GM23338 (cell line): ENCODE measurements at regions not wholly inside any gene's neighbourhood (a gene's known extent, or its start where the extent isn't known, plus 50 kb on each side); places are given as distances from the start of the nearest gene placed in this dataset.

Source experiments
- CREB1 ChIP-seq: fragments of 250-450 bp; sonication (Bioruptor Pico); IDR thresholded peaks from 2 replicates; pipeline ENCODE4 v1.5.0; 2020; ENCODE audit warnings: low read depth, mild to moderate bottlenecking, moderate library complexity
- CTCF ChIP-seq, 2 experiments: fragments of 200-600 bp in 1 of 2; sonication (generic) in 1 of 2; conservative IDR thresholded peaks; 2 replicates each; pipeline versions ENCODE4 v1.5.1 to v1.6.1; 2016 to 2017; ENCODE audit warnings: antibody characterized with exemption in 2 of 2, low read depth in 2 of 2, mild to moderate bottlenecking in 2 of 2, moderate library complexity in 1 of 2
- EZH2 ChIP-seq: fragments of 200-600 bp; sonication (generic); IDR thresholded peaks from one replicate; pipeline ENCODE4 v1.8.0; 2017; ENCODE audit warnings: antibody characterized with exemption, mild to moderate bottlenecking, low read depth; ENCODE audit not compliant: unreplicated experiment
- EZH2phosphoT487 ChIP-seq: fragments of 200-600 bp; sonication (generic); IDR thresholded peaks from one replicate; pipeline ENCODE4 v1.8.1; 2018; ENCODE audit warnings: antibody characterized with exemption; ENCODE audit not compliant: unreplicated experiment
- JUNB ChIP-seq: IDR thresholded peaks from one replicate; pipeline ENCODE4 v1.6.1; 2016; ENCODE audit warnings: antibody characterized with exemption; ENCODE audit not compliant: unreplicated experiment
- POLR2AphosphoS5 ChIP-seq: IDR thresholded peaks from 2 replicates; pipeline ENCODE4 v1.6.1; 2016; ENCODE audit warnings: antibody characterized with exemption, low read depth
- ZNF331 ChIP-seq: fragments of 250-450 bp; sonication (Bioruptor Pico); IDR thresholded peaks from 2 replicates; pipeline ENCODE4 v1.5.0; 2020; ENCODE audit warnings: low read depth, mild to moderate bottlenecking, moderate library complexity
- ZNF462 ChIP-seq: fragments of 250-450 bp; sonication (Bioruptor Pico); IDR thresholded peaks from 2 replicates; pipeline ENCODE4 v1.5.0; 2020; ENCODE audit warnings: mild to moderate bottlenecking, moderate library complexity
- TF ChIP-seq, protein P1 (sequence below): IDR thresholded peaks from one replicate; pipeline ENCODE4 v1.6.1; 2018; ENCODE audit warnings: antibody characterized with exemption; ENCODE audit not compliant: unreplicated experiment
- TF ChIP-seq, protein P2 (sequence below): IDR thresholded peaks from 2 replicates; pipeline ENCODE4 v1.6.1; 2016; ENCODE audit warnings: antibody characterized with exemption

DNA sequence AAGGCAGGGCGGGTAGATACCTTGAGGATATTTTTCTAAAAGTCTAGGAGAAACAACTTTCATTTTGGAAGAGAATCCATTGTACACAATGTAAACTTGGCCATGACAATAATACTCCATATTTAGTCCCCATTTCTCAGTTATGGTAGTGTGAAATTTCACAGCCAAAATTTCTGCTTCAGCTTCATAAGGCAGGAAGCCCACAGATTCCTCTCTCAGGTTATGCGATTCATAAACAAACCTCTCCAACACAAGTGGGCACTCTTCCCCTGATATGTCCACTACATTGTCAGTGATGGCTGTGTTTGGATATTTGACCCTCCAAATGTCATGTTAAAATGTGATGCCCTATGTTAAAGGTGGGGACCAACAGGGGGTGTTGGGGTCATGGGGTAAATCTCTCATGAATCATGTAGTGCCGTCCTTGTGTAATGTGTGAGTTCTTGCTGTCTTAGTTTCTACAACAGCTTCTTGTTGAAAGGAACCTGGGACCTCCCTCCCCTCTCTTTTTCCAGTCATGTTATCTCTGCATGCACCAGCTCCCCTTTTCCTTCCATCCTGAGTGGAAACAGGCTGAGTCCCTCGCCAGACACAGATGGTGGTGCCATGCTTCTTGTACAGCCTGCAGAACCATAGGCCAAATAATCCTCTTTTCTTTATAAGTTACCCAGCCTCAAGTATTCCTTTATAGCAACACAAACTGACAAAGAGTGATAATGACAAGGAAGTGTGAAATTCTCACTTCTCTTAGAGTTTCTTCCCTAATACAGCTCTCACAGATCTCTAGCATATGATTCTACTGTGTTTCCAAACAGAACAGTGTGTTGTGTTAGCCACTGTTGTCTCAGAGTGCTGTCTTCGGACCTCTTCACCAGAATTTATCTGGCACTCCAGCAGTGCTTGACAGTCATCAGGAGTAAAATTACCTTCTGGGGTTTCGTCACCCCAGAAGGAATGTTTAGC lies 598.4 kb upstream of the GNPDA2 start:
- TF ChIP-seq EZH2phosphoT487 (no peak), CTCF (conservative IDR thresholded peaks at IDR 0.05; ENCODE audit: low read depth in 2 of 2) (no peak), POLR2AphosphoS5 (no peak), EZH2 (no peak), CREB1 (no peak), ZNF462 (CRISPR knock-in tag) (no peak), ZNF331 (CRISPR knock-in tag) (no peak), JUNB (no peak)
- TF ChIP-seq, protein P1, sequence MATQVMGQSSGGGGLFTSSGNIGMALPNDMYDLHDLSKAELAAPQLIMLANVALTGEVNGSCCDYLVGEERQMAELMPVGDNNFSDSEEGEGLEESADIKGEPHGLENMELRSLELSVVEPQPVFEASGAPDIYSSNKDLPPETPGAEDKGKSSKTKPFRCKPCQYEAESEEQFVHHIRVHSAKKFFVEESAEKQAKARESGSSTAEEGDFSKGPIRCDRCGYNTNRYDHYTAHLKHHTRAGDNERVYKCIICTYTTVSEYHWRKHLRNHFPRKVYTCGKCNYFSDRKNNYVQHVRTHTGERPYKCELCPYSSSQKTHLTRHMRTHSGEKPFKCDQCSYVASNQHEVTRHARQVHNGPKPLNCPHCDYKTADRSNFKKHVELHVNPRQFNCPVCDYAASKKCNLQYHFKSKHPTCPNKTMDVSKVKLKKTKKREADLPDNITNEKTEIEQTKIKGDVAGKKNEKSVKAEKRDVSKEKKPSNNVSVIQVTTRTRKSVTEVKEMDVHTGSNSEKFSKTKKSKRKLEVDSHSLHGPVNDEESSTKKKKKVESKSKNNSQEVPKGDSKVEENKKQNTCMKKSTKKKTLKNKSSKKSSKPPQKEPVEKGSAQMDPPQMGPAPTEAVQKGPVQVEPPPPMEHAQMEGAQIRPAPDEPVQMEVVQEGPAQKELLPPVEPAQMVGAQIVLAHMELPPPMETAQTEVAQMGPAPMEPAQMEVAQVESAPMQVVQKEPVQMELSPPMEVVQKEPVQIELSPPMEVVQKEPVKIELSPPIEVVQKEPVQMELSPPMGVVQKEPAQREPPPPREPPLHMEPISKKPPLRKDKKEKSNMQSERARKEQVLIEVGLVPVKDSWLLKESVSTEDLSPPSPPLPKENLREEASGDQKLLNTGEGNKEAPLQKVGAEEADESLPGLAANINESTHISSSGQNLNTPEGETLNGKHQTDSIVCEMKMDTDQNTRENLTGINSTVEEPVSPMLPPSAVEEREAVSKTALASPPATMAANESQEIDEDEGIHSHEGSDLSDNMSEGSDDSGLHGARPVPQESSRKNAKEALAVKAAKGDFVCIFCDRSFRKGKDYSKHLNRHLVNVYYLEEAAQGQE, result no peak
- TF ChIP-seq, protein P2, sequence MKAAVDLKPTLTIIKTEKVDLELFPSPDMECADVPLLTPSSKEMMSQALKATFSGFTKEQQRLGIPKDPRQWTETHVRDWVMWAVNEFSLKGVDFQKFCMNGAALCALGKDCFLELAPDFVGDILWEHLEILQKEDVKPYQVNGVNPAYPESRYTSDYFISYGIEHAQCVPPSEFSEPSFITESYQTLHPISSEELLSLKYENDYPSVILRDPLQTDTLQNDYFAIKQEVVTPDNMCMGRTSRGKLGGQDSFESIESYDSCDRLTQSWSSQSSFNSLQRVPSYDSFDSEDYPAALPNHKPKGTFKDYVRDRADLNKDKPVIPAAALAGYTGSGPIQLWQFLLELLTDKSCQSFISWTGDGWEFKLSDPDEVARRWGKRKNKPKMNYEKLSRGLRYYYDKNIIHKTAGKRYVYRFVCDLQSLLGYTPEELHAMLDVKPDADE, result no peak
